Spleen (tissue), 7 donors: ENCODE measurements at regions not wholly inside any gene's neighbourhood (a gene's known extent, or its start where the extent isn't known, plus 50 kb on each side); places are given as distances from the start of the nearest gene placed in this dataset.

ENCODE experiments used
- POLR2A ChIP-seq, 3 donors: fragments of 450-650 bp; IDR thresholded peaks; one replicate each; pipeline ENCODE4 v1.5.1; 2017; ENCODE audit warnings: antibody characterized with exemption in 3 of 3, mild to moderate bottlenecking in 1 of 3
- TF ChIP-seq, protein P1 (sequence below), 11 experiments: fragments of 200-600 bp in 7 of 11; fragments of 450-650 bp in 4 of 11; sonication (generic) in 4 of 11; IDR thresholded peaks in 8 of 11; conservative IDR thresholded peaks in 3 of 11; 1 replicate in 7 of 11; 2 replicates in 4 of 11; pipeline versions ENCODE4 v1.4.0 to v1.8.0; 2016 to 2021; ENCODE audit warnings: antibody characterized with exemption in 11 of 11, inconsistent platforms in 4 of 11, mild to moderate bottlenecking in 1 of 11
- donor health status: DM: no; HTN: no; CAD: no; lungs with moderate emphysema.
- donor health status: DM: no; HTN: no; CAD: no.
- donor health status: DM: no; HTN: no; CAD: no.

DNA sequence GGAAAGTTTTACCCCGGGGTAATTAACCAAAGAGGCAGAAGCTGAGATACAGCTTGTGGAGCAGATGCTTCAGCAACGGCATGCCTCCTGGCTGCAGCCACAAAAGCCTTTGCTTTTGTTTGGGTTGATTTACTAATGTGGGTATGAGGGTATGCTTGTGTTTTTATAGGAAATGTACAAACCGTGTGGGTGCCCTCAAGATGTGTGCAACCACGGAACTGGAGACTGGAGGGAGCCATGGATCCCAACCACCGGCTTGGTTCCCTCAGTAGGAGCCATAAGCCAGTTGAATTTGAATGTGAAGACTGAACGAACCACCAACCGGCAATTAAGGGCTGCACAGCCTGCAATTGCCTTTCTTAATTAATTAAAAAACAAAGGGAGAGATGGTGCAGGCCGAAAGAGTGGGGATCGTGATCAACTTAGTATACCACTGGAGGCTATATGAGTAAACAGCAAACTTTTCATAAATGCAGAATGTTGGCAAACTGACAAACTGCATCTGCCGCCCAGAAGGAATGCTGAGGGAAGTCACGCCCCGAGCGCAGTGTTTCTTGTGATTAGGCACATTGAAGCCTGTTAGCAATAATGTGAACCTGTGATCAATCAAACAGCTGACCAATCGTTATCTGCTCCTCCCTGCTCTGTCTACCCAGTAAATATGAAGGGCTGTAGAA is 104.1 kb downstream of the DISP1 start:
- TF ChIP-seq, protein P1, sequence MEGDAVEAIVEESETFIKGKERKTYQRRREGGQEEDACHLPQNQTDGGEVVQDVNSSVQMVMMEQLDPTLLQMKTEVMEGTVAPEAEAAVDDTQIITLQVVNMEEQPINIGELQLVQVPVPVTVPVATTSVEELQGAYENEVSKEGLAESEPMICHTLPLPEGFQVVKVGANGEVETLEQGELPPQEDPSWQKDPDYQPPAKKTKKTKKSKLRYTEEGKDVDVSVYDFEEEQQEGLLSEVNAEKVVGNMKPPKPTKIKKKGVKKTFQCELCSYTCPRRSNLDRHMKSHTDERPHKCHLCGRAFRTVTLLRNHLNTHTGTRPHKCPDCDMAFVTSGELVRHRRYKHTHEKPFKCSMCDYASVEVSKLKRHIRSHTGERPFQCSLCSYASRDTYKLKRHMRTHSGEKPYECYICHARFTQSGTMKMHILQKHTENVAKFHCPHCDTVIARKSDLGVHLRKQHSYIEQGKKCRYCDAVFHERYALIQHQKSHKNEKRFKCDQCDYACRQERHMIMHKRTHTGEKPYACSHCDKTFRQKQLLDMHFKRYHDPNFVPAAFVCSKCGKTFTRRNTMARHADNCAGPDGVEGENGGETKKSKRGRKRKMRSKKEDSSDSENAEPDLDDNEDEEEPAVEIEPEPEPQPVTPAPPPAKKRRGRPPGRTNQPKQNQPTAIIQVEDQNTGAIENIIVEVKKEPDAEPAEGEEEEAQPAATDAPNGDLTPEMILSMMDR (IDR thresholded peaks at IDR 0.05 in 8 of 11, conservative IDR thresholded peaks at IDR 0.05 in 3 of 11) = no peak
- TF ChIP-seq POLR2A (IDR thresholded peaks at IDR 0.05) = no peak
